Endothelial cell of umbilical vein (primary cell): ENCODE measurements at regions not wholly inside any gene's neighbourhood (a gene's known extent, or its start where the extent isn't known, plus 50 kb on each side); places are given as distances from the start of the nearest gene placed in this dataset.

Experiments used
- BruUV-seq: library from RNA; stranded (reverse); fragments of 400-500 nt; replicated peaks from 2 replicates; lab custom pipeline; 2021; lab: Mats Ljungman, UMichigan
- CTCF ChIA-PET: fragments of 300-600, 350-600 bp; sonication (Branson Sonifier 250); formaldehyde crosslinking; loops from one replicate; lab custom pipeline; 2021; ENCODE audit warnings: antibody characterized with exemption, inconsistent platforms; lab: Charles Lee
- POLR2A ChIA-PET: fragments of 300-600, 350-600 bp; sonication (Branson Sonifier 250); formaldehyde crosslinking; loops from one replicate; lab custom pipeline; 2021; ENCODE audit warnings: antibody characterized with exemption, inconsistent platforms; lab: Charles Lee
- DNase-seq: peaks from one replicate; pipeline ENCODE4 v3.0.0-alpha.2; 2011; ENCODE audit warnings: low read depth, low spot score
- FAIRE-seq: peaks from 2 replicates; lab custom pipeline; 2011; peaks lifted over from hg19 to GRCh38; lab: Jason Lieb, UNC
- H2AFZ ChIP-seq: 2 replicates; pipeline ENCODE4 v1.6.0; 2012; ENCODE audit warnings: low read depth, low read length, control low read depth, inconsistent platforms
- H3K27ac ChIP-seq: 2 replicates; pipeline ENCODE4 v1.5.1; 2011; ENCODE audit warnings: low read depth, mild to moderate bottlenecking, control low read depth, low read length, moderate library complexity; ENCODE audit not compliant: insufficient read depth
- H3K27me3 ChIP-seq, 2 experiments: 2 replicates each; pipeline versions ENCODE4 v1.6.0 to v1.6.1; 2011; ENCODE audit warnings: low read length in 2 of 2, mixed read lengths in 1 of 2; ENCODE audit not compliant: control insufficient read depth in 2 of 2, insufficient read depth in 2 of 2
- H3K36me3 ChIP-seq, 2 experiments: 2 replicates in 1 of 2; 3 replicates in 1 of 2; pipeline ENCODE4 v1.5.1; 2011; ENCODE audit warnings: low read length in 2 of 2, mild to moderate bottlenecking in 1 of 2, moderate library complexity in 1 of 2; ENCODE audit not compliant: control insufficient read depth in 2 of 2, insufficient read depth in 2 of 2; ENCODE audit errors: extremely low read depth in 1 of 2
- H3K4me1 ChIP-seq: 3 replicates; pipeline ENCODE4 v1.5.1; 2011; ENCODE audit warnings: mild to moderate bottlenecking, low read length; ENCODE audit not compliant: control insufficient read depth, insufficient read depth; ENCODE audit errors: extremely low read depth
- H3K4me2 ChIP-seq: 2 replicates; pipeline ENCODE4 v1.6.1; 2011; ENCODE audit warnings: low read length, control low read depth, mixed read lengths; ENCODE audit not compliant: insufficient read depth
- H3K4me3 ChIP-seq, 3 experiments: fragments of 200-600 bp in 1 of 3; sonication (generic), shearing (Covaris generic) in 1 of 3; replicated peaks in 1 of 3; 2 replicates each; pipeline ENCODE4 v1.5.1; 2011 to 2016; ENCODE audit warnings: control low read depth in 3 of 3, low read length in 3 of 3, mild to moderate bottlenecking in 2 of 3, inconsistent platforms in 1 of 3, low read depth in 1 of 3, moderate library complexity in 1 of 3; ENCODE audit not compliant: insufficient read depth in 1 of 3
- H3K79me2 ChIP-seq: 2 replicates; pipeline ENCODE4 v1.6.0; 2012; ENCODE audit warnings: low read length, inconsistent platforms; ENCODE audit not compliant: control insufficient read depth, insufficient read depth
- H3K9ac ChIP-seq: replicated peaks from 2 replicates; pipeline ENCODE3; 2011; ENCODE audit warnings: low read length, control low read depth; ENCODE audit not compliant: insufficient read depth; ENCODE audit errors: extremely low read depth
- H3K9me1 ChIP-seq: replicated peaks from 3 replicates; pipeline ENCODE4 v1.6.0; 2011; ENCODE audit warnings: mild to moderate bottlenecking, low read length; ENCODE audit not compliant: control insufficient read depth, insufficient read depth; ENCODE audit errors: extremely low read depth
- H3K9me3 ChIP-seq: replicated peaks from 2 replicates; pipeline ENCODE4 v1.5.1; 2012; ENCODE audit warnings: low read length, inconsistent platforms; ENCODE audit not compliant: control insufficient read depth, insufficient read depth
- H4K20me1 ChIP-seq: replicated peaks from 2 replicates; pipeline ENCODE3; 2011; ENCODE audit warnings: mild to moderate bottlenecking, low read length; ENCODE audit not compliant: control insufficient read depth, insufficient read depth; ENCODE audit errors: extremely low read depth
- EZH2 ChIP-seq: IDR thresholded peaks from 2 replicates; pipeline ENCODE4 v1.6.1; 2012; ENCODE audit warnings: borderline replicate concordance, low read depth, mild to moderate bottlenecking, moderate library complexity, low read length, inconsistent platforms; ENCODE audit not compliant: severe bottlenecking
- FOS ChIP-seq: IDR thresholded peaks from 2 replicates; pipeline ENCODE4 v1.6.1; 2011; ENCODE audit warnings: mild to moderate bottlenecking, low read length, moderate library complexity, borderline replicate concordance; ENCODE audit not compliant: insufficient read depth
- GATA2 ChIP-seq: IDR thresholded peaks from 2 replicates; pipeline ENCODE4 v1.7.0; 2011; ENCODE audit warnings: low read depth, mild to moderate bottlenecking, moderate library complexity, mixed read lengths, low read length; ENCODE audit not compliant: insufficient read length, insufficient read depth
- JUN ChIP-seq: IDR thresholded peaks from 2 replicates; pipeline ENCODE4 v1.6.1; 2011; ENCODE audit warnings: borderline replicate concordance, low read depth; ENCODE audit not compliant: insufficient read length, insufficient read depth
- MYC ChIP-seq: IDR thresholded peaks from one replicate; pipeline ENCODE4 v1.6.1; 2011; ENCODE audit warnings: mild to moderate bottlenecking, low read depth, low read length
- POLR2A ChIP-seq: IDR thresholded peaks from 2 replicates; pipeline ENCODE4 v1.6.1; 2012; ENCODE audit warnings: low read depth, mild to moderate bottlenecking, control low read depth, low read length
- POLR2AphosphoS5 ChIP-seq: IDR thresholded peaks from 2 replicates; pipeline ENCODE4 v1.6.1; 2012; ENCODE audit warnings: low read depth, mild to moderate bottlenecking, control low read depth, low read length, moderate library complexity; ENCODE audit not compliant: insufficient read depth
- dilution Hi-C: fragments of 300-500 bp; cut with MboI; formaldehyde crosslinking; loops from one replicate; pipeline ENCODE4 v1.15.0; 2019; ENCODE audit warnings: low sequenced_read_pairs; ENCODE audit not compliant: extremely low pct_ligation_motif_present
- intact Hi-C: fragments of 100-400 bp; cut with micrococcal nuclease; formaldehyde crosslinking; loops from one replicate; pipeline ENCODE4 v1.10.0; 2022
- TF ChIP-seq, protein P1 (sequence below), 2 donors: IDR thresholded peaks; 1 replicate in 1 of 2; 2 replicates in 1 of 2; pipeline ENCODE4 v1.5.1; 2011; ENCODE audit warnings: low read length in 2 of 2, mild to moderate bottlenecking in 2 of 2, moderate library complexity in 2 of 2, control low read depth in 1 of 2, inconsistent platforms in 1 of 2, low read depth in 1 of 2; ENCODE audit not compliant: insufficient read depth in 1 of 2; ENCODE audit errors: extremely low read depth in 1 of 2
- TF ChIP-seq, protein P2 (sequence below): IDR thresholded peaks from 2 replicates; pipeline ENCODE4 v1.6.1; 2011; ENCODE audit not compliant: insufficient read depth, insufficient read length

DNA sequence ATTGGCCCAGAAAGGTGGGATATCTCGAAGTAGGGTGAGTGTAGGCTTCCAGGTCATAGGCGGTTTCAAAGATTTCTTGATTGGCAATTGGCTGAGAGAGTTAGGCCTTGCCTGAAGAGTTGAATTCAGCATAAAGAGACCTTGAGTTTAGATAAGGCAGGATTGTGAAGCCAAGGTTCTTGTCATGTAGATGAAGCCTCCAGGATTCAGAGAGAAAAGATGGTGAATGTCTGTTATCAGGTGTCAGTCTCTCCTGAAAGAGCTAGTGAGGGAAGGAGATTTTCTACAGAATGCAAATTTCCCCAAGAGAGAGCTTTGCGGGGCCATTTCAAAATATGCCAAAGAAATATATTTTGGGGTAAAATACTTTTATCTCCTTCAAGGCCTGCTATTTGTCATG lies 217.0 kb upstream of the TLE3 start:
- Histone ChIP-seq H3K9me1 (no peaks in the 10 kb centered on the region), H2AFZ (no peak overlapping the region), H3K4me3 (no peak overlapping the region), H3K4me2 (no peak overlapping the region), H4K20me1 (no peaks in the 10 kb centered on the region), H3K9ac (no peak overlapping the region), H3K79me2 (no peaks in the 10 kb centered on the region), H3K27ac (no peak overlapping the region), H3K4me1 (no peaks in the 10 kb centered on the region), H3K9me3 (no peaks in the 10 kb centered on the region), H3K36me3 (no peaks in the 10 kb centered on the region), H3K27me3 (peaks cover 0 to 3% of the 10 kb centered on the region in 2 experiments)
- ChIA-PET POLR2A (no interaction called here), CTCF (no interaction called here)
- BruUV-seq: no TSS peak
- TF ChIP-seq JUN (no peak), POLR2A (no peak), FOS (no peak), GATA2 (no peak), MYC (no peak), POLR2AphosphoS5 (no peak), EZH2 (no peak)
- TF ChIP-seq, protein P1, sequence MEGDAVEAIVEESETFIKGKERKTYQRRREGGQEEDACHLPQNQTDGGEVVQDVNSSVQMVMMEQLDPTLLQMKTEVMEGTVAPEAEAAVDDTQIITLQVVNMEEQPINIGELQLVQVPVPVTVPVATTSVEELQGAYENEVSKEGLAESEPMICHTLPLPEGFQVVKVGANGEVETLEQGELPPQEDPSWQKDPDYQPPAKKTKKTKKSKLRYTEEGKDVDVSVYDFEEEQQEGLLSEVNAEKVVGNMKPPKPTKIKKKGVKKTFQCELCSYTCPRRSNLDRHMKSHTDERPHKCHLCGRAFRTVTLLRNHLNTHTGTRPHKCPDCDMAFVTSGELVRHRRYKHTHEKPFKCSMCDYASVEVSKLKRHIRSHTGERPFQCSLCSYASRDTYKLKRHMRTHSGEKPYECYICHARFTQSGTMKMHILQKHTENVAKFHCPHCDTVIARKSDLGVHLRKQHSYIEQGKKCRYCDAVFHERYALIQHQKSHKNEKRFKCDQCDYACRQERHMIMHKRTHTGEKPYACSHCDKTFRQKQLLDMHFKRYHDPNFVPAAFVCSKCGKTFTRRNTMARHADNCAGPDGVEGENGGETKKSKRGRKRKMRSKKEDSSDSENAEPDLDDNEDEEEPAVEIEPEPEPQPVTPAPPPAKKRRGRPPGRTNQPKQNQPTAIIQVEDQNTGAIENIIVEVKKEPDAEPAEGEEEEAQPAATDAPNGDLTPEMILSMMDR (IDR thresholded peaks at IDR 0.05; ENCODE audit: extremely low read depth in 1 of 2, insufficient read depth in 1 of 2, low read depth in 1 of 2, low read length in 2 of 2): no peak
- TF ChIP-seq, protein P2, sequence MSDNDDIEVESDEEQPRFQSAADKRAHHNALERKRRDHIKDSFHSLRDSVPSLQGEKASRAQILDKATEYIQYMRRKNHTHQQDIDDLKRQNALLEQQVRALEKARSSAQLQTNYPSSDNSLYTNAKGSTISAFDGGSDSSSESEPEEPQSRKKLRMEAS: no peak
- DNase-seq (no peak), FAIRE-seq (no peak)
- intact Hi-C loops: no loop called here
- dilution Hi-C loops: no loop called here
